D721Med (cell line): ENCODE measurements at regions not wholly inside any gene's neighbourhood (a gene's known extent, or its start where the extent isn't known, plus 50 kb on each side); places are given as distances from the start of the nearest gene placed in this dataset.
"Not testable (repeated sequence)": the region's sequence is repeated elsewhere in the genome, so short reads cannot be mapped to it uniquely, and the experiment has no call there.

Experiments
- DNase-seq: peaks from one replicate; pipeline ENCODE4 v3.0.0; 2011; ENCODE audit warnings: low spot score; ENCODE audit not compliant: insufficient read length
- FAIRE-seq: peaks from 2 replicates; lab custom pipeline; 2011; peaks lifted over from hg19 to GRCh38; lab: Jason Lieb, UNC
- CTCF ChIP-seq: IDR thresholded peaks from 2 replicates; pipeline ENCODE4 v1.5.1; 2012; ENCODE audit warnings: mild to moderate bottlenecking, control low read depth; ENCODE audit not compliant: insufficient read depth; ENCODE audit errors: missing control alignments

DNA sequence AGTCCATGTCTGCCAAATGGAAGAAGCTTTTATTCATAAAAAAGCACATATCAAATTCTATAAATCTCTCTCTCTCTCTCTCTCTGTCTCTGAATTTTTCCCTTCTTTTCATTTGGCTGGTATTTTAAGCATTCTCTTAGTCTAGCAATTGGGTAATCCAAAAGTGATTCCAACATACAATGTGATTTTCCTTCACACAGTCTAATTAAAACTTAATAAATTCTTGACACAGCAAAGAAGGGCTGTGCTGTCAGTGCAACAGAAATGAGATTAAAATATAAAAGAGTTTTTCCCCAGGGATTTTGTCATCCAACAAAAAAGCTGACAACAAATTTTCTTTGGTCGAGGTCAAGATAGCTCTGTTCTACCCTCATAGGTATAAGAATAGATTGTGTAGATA is 216.9 kb downstream of the CENPC start:
- TF ChIP-seq CTCF = no peak
- DNase-seq (no peak), FAIRE-seq (no peak)

GRCh38 chr4:67328018-67328278 is 217.4 kb downstream of the CENPC start:
- TF ChIP-seq CTCF = no peak
- DNase-seq (no peak), FAIRE-seq (no peak)

DNA sequence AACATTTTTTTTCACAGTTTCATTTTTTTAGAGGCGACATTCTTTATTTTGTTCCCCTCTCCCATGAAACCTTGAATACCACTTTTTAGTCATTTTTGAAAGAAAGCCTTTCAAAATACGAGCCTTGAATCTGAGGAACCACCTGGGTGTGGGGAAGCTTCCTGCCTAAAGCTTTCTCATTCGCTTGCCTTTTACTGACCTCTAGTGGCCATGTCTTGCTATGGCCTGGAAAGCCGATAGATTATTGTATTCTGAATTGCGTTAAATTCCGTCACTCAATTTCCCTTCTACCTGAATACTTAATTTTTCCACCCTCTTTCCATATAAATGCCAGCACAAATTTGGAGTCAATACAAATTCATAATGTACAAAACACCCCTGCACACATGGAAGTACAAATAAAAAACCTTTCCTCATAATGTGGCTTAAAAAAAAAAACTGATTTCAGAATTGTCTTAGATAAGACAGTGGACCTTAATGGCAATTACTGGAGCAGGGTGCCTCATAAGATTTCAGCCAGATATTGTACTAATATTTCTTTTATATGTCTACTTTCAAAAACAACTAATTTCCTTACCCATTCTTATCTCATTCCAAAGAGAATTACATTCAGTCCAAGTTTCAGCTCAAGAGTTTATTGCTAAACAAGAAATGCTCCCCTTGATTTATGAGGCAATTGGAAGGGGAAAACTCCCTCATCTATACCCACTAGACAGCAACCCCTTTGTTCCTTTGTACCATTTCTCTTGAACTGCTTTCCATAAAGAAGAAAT is 217.9 kb downstream of the CENPC start:
- TF ChIP-seq CTCF = peak; percentile 96
- peak; percentile 30 for DNase-seq
- peak; percentile 92 for FAIRE-seq

DNA sequence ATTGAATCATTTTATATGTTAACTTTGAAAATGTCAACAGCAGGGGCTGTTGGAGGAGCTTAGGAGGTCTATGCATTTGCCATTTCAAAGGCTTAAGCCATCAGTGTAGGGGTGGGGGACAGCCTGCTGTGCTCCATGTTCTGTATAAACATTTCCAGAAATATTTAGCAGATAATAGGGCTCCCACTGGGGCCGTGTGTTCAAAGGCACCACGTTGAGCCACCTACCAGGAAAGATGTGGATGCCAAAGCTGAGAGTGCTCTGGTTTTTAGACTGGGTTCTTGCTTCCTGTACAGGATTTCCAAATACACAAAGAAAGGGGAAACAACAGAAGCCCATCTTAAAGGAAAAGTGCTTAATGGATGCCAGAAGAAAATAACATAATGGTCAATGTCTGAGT is 219.5 kb downstream of the CENPC start:
- no peak for FAIRE-seq
- no peak for TF ChIP-seq CTCF
- DNase-seq = no peak

- TF ChIP-seq CTCF = no peak
- FAIRE-seq = no peak
- no peak for DNase-seq
Observed at GRCh38 chr4:67320645-67321044, 224.7 kb downstream of the CENPC start.

- DNase-seq, FAIRE-seq: not testable (repeated sequence)
Observed at GRCh38 chr4:67319607-67320006, 225.7 kb downstream of the CENPC start.

DNA sequence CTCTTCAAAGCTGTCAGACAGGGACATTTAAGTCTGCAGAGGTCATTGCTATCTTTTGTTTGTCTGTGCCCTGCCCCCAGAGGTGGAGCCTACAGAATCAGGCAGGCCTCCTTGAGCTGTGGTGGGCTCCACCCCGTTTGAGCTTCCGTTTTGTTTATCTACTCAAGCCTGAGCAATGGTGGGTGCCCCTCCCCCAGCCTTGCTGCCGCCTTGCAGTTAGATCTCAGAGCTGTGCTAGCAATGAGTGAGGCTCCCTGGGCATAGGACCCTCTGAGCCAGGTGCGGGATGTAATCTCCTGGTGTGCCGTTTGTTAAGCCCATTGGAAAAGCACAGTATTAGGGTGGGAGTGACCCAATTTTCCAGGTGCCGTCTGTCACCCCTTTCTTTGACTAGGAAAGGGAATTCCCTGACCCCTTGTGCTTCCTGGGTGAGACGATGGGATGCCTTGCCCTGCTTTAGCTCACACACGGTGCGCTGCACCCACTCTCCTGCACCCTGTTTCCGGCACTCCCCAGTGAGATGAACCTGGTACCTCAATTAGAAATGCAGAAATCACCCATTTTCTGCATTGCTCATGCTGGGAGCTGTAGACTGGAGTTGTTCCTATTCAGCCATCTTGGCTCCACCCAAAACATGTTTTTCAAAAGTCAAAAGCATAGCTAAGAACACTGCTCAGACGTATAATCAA is 244.7 kb downstream of the CENPC start:
- not testable (repeated sequence) for FAIRE-seq, DNase-seq

DNA sequence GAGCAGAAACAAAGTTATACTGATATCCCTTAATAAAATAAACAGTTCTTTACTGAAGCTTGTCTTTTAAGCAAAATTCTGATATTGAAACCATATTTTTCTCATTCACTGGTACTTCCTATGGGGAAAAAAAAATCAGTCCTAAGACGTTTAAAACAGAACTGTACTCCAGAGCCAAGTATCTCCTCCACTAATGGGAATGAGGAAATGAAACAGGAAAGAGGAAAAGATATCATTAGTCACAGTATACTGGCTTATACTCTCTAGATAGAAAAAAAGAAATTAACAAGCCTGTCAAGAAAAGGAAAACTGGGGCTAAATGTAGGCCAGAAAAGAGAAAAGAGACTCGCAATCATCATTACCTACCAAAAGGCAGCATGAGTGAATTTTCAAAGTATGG is 252.7 kb downstream of the CENPC start:
- FAIRE-seq (no peak), DNase-seq (no peak)
- no peak for TF ChIP-seq CTCF
